Neural cell (in vitro differentiated cells): ENCODE measurements at regions not wholly inside any gene's neighbourhood (a gene's known extent, or its start where the extent isn't known, plus 50 kb on each side); places are given as distances from the start of the nearest gene placed in this dataset.

Source experiments
- CTCF ChIP-seq: fragments of 450-650 bp; IDR thresholded peaks from 2 replicates; pipeline ENCODE4 v1.5.1; 2014; ENCODE audit warnings: antibody characterized with exemption, mild to moderate bottlenecking, moderate library complexity; ENCODE audit not compliant: poor library complexity, severe bottlenecking
- EP300 ChIP-seq: fragments of 450-650 bp; conservative IDR thresholded peaks from 2 replicates; pipeline ENCODE4 v1.6.1; 2014; ENCODE audit warnings: antibody characterized with exemption, mild to moderate bottlenecking, moderate library complexity; ENCODE audit not compliant: poor library complexity, severe bottlenecking
- EZH2 ChIP-seq: fragments of 200-600, 300-800 bp; shearing (Covaris generic), sonication (generic); IDR thresholded peaks from 2 replicates; pipeline ENCODE4 v1.6.1; 2014; ENCODE audit warnings: antibody characterized with exemption, low read length, borderline replicate concordance, mild to moderate bottlenecking; ENCODE audit not compliant: insufficient read depth, poor library complexity, severe bottlenecking
- MXI1 ChIP-seq: fragments of 450-650 bp; conservative IDR thresholded peaks from 2 replicates; pipeline ENCODE4 v1.6.1; 2014; ENCODE audit warnings: antibody characterized with exemption, mild to moderate bottlenecking; ENCODE audit not compliant: poor library complexity, severe bottlenecking
- POLR2AphosphoS5 ChIP-seq: IDR thresholded peaks from 2 replicates; pipeline ENCODE4 v1.6.1; 2012
- SMC3 ChIP-seq: fragments of 450-650 bp; conservative IDR thresholded peaks from 2 replicates; pipeline ENCODE4 v1.6.1; 2014; ENCODE audit warnings: antibody characterized with exemption, mild to moderate bottlenecking, moderate library complexity; ENCODE audit not compliant: poor library complexity
- TAF1 ChIP-seq: IDR thresholded peaks from 2 replicates; pipeline ENCODE4 v1.6.1; 2012; ENCODE audit warnings: low read depth
- TF ChIP-seq, protein P1 (sequence below): IDR thresholded peaks from 2 replicates; pipeline ENCODE4 v1.6.1; 2012; ENCODE audit warnings: borderline replicate concordance

DNA sequence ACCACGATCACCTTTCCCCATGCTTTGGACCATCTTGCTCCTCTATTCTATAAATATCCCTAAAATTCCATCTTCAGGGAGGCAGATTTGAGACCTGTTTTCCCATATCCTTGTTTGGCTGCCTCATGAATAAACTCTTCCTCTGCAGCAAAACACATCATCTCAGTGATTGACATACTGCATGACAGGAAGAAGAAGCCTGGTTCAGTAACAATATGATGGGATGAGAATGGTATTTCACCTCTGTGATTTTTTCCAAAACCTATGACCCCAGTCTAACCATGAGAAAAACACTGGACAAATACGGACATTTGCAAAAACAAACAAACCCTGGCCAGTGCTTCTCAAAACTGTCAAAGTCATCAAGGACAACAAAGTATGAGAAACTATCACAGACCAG is 53.8 kb upstream of the ZSWIM5 start:
- no peak for TF ChIP-seq CTCF
- no peak for TF ChIP-seq TAF1
- TF ChIP-seq, protein P1, sequence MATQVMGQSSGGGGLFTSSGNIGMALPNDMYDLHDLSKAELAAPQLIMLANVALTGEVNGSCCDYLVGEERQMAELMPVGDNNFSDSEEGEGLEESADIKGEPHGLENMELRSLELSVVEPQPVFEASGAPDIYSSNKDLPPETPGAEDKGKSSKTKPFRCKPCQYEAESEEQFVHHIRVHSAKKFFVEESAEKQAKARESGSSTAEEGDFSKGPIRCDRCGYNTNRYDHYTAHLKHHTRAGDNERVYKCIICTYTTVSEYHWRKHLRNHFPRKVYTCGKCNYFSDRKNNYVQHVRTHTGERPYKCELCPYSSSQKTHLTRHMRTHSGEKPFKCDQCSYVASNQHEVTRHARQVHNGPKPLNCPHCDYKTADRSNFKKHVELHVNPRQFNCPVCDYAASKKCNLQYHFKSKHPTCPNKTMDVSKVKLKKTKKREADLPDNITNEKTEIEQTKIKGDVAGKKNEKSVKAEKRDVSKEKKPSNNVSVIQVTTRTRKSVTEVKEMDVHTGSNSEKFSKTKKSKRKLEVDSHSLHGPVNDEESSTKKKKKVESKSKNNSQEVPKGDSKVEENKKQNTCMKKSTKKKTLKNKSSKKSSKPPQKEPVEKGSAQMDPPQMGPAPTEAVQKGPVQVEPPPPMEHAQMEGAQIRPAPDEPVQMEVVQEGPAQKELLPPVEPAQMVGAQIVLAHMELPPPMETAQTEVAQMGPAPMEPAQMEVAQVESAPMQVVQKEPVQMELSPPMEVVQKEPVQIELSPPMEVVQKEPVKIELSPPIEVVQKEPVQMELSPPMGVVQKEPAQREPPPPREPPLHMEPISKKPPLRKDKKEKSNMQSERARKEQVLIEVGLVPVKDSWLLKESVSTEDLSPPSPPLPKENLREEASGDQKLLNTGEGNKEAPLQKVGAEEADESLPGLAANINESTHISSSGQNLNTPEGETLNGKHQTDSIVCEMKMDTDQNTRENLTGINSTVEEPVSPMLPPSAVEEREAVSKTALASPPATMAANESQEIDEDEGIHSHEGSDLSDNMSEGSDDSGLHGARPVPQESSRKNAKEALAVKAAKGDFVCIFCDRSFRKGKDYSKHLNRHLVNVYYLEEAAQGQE: peak; percentile 61
- TF ChIP-seq POLR2AphosphoS5: no peak
- TF ChIP-seq SMC3: no peak
- TF ChIP-seq EZH2: no peak
- no peak for TF ChIP-seq EP300
- no peak for TF ChIP-seq MXI1
